SK-MEL-5 (cell line): ENCODE measurements at regions not wholly inside any gene's neighbourhood (a gene's known extent, or its start where the extent isn't known, plus 50 kb on each side); places are given as distances from the start of the nearest gene placed in this dataset.
"Not testable (repeated sequence)": the region's sequence is repeated elsewhere in the genome, so short reads cannot be mapped to it uniquely, and the experiment has no call there.

Source experiments
- DNase-seq: peaks from one replicate; pipeline ENCODE4 v3.0.0-alpha.2; 2016; ENCODE audit warnings: low read depth, low spot score
- in situ Hi-C: cut with HindIII; loops from 2 replicates; pipeline ENCODE4 v1.10.0; 2016; ENCODE audit warnings: low sequenced_read_pairs, high pct_unique_total_duplicates, low pct_unique_long_range_greater_than_20kb

DNA sequence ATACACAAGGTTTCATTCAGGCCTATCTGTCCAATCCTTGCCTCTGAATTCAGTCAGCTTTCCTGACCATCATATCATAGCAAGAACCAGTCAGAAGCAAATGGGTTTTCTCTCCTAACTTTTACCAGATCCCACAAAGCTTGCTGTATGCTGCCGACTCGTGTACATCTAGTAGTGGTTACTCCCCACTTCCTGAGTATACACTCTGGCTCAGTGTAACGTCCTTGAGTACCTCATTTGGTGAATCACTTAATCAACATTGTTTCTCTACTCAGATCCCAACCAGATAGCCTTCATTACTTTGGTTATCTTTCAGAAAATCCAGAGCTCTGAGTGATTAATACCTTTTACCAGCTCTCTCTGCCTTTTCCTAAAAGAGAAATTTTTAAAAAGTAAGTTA lies 728.2 kb downstream of the GALC start:
- DNase-seq = no peak
- in situ Hi-C loops = no loop called here

DNA sequence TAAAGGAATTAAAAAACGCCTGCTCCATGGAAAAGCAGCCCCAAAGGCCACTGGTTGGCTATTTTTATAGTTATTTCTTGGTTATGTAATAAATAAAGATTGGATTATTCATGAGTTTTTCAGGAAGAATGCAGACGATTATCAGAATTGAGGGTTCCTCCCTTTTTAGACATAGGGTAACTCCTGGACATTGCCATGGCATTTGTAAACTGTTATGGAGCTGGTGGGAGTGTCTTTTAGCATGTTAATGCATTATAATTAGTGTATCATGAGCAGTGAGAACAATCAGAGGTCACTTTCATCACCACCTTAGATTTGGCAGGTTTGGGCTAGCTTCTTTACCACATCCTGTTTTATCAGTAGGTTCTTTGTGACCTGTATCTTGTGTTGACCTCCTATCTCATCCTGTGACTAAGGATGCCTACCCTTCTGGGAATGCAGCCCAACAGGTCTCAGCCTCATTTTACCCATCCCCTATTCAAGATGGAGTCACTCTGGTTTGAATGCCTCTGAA lies 728.7 kb downstream of the GALC start:
- in situ Hi-C loops = no loop called here
- no peak for DNase-seq

DNA sequence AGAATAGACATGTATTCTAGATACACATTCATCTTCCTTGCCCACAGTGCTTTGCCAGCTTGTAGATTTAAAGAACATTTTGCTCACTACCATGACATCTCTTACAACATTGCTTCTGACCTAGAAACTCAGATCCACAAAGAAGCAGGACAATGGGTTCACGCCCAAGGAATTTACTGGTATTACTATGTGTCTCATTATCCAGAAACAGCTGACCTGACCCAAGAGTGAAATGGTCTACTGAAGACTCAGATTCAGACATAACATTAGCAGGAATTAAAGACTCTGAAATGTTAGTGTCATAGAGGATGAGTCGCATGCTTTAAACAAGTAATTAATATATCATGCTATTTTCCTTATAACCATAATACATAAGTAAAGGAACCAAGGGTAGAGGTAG lies 731.4 kb downstream of the GALC start:
- no peak for DNase-seq
- in situ Hi-C loops = no loop called here

DNA sequence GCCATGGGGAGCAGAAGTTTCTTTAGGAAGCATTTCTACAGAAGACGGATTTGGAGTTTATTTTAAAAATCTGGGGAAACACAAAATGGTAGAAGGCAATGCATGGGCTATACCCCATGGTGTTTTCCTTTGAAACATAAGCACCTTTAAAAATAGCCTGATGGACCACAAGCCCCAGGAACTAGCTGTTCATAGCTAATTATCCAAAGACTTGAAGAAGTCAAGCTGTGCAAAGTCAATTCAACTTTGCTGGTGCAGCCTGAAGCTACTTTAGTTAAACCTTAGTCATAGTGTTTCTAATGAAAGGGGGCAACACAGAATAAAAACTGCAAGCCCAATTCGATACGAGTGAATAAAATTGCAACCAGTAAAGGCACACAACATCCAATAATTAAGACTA lies 732.5 kb downstream of the GALC start:
- in situ Hi-C loops = no loop called here
- no peak for DNase-seq

DNA sequence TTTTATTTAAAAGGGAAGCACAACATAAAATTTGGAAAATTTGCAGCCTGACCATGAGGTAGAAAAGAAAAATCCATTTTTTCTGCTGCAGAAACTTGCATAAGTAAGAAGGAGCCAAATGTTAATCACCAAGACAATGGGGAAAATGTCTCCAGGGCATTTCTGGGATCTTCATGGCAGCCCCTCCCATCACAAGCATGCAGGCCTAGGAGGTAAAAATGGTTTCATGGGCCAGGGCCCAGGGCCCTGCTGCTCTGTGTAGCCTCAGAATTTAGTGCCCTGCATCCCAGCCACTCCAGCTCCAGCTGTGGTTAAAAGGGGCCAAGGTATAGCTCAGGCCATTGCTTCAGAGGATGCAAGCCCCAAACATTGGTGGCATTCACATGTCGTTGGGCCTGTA lies 735.6 kb downstream of the GALC start:
- in situ Hi-C loops = no loop called here
- DNase-seq = no peak

DNA sequence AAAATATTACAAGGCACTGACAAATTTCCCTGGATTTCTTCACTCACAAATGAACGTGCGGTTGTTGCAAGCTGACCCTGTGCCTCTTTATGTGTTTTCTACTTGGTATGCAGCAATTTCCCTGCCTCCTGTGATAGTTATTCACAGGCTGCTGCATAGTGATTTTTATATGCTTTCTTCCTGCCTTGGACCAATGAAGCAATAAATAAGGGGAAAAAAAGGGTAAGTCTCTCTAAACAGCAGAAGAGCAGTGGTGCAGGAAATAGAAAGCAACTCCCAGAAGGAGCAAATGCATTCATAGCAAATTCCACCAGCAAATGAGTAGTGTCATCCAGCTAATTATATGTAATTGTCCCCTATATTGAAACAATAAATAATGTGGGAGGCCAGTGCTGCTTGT lies 737.9 kb downstream of the GALC start:
- no peak for DNase-seq
- in situ Hi-C loops = no loop called here

DNA sequence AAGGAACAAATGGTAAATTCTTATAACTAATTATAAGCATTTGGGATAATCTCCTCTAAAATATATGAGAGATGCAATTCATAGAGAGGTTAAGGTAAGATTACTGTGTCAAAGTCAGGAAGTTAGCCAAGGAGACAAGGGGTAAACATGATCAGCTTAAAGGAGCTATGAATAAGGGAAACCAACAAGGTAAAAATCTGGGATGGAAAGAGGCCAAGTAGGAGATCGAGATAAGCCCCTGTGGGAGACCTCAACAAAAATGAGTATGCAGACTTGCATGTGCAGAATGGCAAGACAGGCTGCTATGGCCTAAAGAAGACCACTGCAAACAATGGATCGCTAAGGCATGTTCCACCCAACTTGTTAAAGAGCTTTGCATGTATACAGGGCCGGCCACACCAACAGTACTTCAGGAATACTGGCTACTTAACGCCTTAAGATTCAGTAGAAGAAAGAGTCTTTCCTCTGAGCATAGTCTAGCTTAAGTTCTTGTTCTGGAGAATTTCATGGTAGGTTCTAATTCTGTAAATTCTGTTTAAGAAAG lies 738.6 kb downstream of the GALC start:
- in situ Hi-C loops = no loop called here
- no peak for DNase-seq

DNA sequence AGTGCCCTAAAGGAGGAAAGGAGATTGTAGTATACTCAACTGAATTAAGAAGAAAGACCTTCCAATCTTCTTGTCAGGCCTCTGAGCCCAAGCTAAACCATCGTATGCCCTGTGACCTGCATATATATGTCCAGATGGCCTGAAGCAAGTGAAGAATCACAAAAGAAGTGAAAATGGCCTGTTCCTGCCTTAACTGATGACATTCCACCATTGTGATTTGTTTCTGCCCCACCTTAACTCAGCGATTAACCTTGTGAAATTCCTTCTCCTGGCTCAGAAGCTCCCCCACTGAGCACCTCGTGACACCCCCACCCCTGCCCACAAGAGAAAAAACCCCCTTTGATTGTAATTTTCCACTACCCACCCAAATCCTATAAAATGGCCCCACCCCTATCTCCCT lies 739.2 kb downstream of the GALC start:
- DNase-seq, in situ Hi-C loops: not testable (repeated sequence)

DNA sequence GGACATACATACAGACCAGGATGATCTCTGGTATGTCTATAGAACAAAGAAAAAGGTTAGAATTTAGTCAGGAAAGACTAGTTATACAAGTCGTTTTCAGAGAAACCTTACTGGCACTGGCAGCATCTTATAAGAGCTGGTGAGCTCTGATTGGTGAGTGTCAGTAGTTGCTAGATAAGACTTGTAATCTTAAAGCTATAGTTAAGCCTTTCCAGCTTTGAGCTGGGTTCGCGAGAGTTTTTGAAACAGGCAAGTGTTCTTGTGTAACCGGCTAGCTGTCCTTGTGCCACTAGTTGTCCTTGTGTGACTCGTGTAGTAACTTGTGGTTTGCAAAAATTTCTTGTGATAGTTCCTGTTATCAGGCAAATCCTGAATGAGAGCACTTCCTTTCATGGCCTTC lies 740.9 kb downstream of the GALC start:
- in situ Hi-C loops = no loop called here
- DNase-seq = peak; percentile 2

DNA sequence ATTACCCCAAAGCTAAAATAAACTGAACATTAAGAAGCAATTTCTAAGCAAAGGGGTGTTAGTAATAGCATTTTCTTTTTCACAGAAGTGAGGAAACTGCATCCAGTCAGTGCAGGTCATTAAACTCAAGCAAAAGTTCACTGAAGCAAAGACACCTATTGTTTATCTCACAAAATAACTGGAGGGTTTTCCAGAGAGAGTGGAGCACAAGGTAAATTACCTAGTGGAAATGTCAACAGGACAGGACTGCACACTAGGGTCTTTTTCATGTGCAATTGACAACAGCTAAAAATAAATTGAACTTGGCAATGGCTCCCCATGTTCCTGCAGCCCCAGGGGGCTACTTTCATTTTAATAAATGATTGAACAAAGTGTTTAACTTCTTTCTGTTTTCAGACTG lies 742.0 kb downstream of the GALC start:
- no peak for DNase-seq
- in situ Hi-C loops = no loop called here

DNA sequence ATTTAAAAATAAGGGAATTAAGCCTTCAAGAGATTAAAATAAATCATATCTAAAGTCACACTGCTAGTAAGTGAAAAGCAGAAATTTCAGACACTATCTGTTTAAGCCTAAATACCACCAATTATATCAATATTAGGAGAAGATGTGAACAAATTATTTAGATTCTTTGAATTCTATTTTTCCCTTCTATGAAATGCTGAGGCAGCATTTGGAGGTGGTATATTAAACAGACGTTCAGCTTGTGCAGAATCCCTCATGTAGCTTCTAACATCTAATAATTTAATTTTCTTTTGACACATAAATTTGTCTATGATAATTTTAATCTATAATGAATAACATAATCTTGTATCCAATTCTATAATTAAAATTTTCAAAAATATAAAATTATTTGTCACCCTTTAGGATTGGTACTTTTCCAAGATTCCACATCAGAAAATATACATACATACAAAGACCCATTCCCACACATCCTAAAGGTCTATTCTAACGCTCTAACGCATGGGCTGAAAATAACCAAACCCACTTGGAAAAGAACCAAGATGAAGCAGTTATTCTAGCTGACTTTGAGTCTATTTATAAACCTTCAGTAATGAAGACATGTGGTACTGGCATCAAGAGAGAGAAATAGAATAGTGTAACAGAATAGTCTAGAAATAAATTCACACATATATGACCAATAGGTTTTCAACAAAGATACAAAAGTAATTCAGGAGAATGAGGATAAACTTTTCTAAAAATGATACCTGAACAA lies 751.8 kb downstream of the GALC start:
- no peak for DNase-seq
- in situ Hi-C loops = no loop called here

DNA sequence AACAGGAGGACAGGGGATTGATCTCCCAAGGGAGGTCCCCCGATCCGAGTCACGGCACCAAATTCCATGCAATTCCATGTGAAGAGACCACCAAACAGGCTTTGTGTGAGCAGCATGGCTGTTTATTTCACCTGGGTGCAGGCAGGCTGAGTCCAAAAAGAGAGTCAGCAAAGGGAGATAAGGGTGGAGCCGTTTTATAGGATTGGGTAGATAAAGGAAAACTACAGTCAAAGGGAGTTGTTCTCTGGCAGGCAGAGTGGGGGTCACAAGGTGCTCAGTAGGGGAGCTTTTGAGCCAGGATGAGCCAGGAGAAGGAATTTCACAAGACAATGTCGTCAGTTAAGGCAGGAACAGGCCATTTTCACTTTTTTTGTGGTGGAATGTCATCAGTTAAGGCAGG lies 752.7 kb downstream of the GALC start:
- DNase-seq, in situ Hi-C loops: not testable (repeated sequence)

DNA sequence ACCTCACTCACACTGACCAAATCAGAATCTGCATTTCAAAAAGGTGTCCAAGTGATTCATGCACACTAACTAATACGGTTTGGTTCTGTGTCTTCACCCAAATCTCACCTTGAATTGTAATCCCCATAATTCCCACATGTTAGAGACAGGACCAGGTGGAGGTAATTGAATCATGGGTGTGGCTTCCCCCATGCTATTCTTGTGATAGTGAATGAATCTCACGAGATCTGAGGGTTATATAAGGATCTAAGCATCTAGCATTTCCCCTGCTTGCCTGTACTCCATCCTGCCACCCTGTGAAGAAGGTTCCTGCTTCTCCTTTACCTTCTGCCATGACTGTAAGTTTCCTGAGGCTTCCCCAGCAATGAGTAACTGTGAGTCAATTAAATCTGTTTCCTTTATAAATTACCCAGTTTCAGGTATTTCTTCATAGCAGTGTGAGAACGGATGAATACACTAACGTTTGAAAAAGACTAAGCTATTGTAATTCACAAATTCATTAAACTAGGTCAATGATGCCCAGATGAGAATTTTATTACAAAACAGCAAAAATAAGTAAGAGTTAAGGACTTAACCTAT lies 759.1 kb downstream of the GALC start:
- in situ Hi-C loops = no loop called here
- DNase-seq = no peak

DNA sequence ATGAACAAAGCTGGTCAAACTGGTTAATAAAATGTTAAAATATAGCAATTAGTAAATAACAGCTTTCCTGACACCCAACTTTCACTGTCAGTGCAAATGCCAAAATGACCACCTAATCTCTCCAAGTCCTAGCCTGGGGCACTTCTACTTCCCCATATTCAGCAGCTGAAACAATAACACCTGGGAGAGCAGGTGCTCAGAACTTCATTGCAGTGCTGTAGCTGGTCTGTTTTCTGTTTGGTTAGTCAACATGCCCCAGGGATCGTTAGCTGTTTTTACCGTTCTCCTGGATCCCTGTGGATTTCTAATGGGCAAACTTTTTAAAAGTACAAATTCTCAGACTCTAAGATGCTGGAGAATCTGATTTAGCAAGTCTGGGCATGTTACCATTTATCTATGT lies 759.7 kb downstream of the GALC start:
- in situ Hi-C loops = no loop called here
- no peak for DNase-seq

DNA sequence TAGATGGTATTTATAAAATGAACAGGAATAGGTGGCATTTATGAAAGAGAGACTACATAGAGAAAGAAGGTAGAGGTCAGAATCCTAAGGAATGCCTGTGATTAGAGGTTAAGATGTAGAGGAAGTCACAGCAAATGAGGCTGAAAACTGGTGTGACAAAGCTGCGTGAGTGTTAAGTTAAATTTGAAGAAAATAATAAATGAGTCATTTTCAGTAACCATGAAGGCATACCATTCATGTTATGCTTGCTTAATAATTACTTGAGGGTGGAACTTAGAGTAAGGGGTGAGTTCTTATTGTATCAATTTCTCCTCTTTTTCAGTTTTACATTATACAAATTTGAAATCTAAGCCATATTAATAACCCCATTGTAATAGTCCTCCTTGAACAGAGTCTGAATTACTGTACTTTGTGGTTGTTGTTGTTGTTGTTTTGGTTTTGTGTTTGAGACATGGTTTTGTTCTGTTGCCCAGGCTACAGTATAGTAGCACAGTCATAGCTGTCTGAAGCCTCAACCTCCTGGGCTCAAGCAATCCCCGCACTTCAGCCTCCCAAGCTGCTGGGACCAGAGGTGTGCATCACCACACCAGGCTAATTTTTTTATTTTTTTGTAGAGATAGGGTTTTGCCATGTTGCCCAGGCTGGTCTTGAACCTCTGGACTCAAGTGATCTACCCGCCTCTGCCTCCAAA lies 761.5 kb downstream of the GALC start:
- in situ Hi-C loops = no loop called here
- no peak for DNase-seq

DNA sequence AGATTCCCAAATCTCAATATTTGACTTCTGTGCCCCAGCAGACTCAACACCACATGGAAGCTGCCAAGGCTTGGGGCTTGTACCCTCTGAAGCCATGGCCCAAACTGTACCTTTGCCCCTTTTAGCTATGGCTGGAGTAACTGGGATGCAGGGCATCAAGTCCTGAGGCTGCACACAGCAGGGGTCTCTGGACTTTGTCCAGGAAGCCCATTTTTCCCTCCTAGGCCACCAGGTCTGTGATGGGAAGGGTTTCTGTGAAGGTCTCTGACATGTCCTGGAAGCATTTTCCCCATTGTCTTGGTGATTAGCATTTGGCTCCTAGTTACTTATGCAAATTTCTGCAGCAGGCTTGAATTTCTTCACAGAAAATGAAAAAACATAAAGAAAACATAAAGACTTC lies 762.3 kb downstream of the GALC start:
- in situ Hi-C loops = no loop called here
- no peak for DNase-seq

DNA sequence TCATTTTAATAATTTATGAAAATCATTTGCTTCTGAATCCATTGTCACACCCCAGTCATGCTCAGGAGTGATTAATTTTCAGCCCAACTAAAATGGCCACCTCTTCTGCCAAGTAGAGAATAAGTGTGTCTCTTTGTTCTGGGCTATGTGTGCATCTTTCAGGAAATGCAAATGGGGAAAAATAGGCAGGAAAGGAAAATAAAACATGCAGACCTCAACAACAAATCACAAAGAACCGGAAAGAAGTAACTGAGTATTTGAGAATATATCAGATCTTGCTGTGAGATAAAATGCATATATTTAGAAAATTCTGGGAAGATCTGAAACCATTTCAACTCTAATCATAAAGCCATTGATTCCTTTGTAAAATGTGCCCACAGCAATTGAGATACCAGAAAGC lies 763.9 kb downstream of the GALC start:
- DNase-seq = no peak
- in situ Hi-C loops = no loop called here

DNA sequence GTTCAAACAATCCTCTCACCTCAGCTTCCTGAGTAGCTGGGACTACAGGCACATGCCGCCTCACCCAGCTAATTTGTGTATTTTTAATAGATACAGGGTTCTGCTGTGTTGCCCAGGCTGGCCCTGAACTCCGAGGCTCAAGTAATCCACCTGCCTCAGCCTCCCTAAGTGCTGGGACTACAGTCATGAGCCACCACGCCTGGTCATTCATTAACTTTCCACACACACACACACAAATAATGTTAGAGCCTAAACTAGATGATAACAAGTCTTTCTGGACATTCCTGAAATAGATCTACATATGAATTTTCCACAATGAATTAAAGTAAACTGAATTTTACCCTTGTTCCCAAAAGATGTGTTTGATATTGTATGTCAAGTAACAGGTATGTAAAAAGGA lies 776.0 kb downstream of the GALC start:
- DNase-seq = no peak
- in situ Hi-C loops = no loop called here

DNA sequence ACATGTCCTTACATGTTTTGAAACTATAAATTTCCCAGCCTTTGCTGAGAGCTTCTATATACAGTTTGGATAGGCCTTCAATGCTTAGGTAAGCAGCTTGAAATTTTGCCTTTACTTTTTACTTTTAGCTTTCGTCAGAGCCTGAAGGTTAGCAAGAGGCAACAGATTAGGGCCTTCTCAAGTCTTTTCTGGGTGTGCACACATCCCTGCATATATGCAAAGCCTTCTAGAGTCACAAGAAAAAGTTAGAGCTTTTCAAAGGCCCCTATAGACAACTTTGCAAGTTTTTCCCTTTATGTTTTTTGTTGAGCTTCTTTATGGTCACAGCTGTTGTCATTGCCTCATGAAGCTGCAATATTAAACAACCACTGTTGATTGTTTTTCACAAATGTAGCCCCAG lies 778.4 kb downstream of the GALC start:
- DNase-seq = no peak
- in situ Hi-C loops = no loop called here
